Hematopoietic multipotent progenitor cell (in vitro differentiated cells): ENCODE measurements at regions not wholly inside any gene's neighbourhood (a gene's known extent, or its start where the extent isn't known, plus 50 kb on each side); places are given as distances from the start of the nearest gene placed in this dataset.

ENCODE experiments used
- DNase-seq, 3 donors: peaks; one replicate each; pipeline ENCODE4 v3.0.0-alpha.2; 2011 to 2015; ENCODE audit warnings: low read depth in 2 of 3, low spot score in 2 of 3

DNA sequence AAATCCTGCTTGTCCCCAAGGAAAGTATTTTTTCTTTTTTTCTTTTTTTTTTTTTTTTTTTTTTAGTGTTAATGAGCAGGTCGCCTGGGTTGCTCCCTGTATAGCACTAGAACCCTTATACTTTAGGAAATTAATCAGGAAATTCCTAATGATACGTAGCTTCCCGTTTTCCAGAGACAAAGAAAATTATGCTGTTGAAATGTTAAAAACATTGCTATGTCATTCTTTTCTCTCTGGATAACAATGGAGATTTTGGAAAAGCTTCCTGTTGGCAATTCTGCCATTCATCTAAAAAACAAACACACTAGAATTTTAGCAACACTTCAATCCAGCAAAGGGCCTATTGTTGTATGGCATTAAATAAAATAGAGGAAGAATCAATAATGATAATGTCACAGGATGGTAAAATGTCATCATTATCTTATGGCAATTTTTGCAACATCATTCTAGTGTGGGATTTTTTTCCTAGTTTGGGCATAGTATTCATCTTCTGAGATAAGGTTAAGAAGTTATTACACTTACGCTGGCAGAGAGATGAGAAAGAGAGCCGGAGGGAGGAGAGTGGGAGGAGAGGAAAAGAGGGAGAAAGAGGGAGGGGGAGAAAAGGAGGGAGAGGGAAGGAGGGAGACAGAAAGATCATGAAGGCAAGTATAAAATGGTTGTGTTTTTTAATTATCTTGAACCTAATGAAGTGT is 315.8 kb upstream of the PDE4D start:
- DNase-seq: no peak

DNA sequence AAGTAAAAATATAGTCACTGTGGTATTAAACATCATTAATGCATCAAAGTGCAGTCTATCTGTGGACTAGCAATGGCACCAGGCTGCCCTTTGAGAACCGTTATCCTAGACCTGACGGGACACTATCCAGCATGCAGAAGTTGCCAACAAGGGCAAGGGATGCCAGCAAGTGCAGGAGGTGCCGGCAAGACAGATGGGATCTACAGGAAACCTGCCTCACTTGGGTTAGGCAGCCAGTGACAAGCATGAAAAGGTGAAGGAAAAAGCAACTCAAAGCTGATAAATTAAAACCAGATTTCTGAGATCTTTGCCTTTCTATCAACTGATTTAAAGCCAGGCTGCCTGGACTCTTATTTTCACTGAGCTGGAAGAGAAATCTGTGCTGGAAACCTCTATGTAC is 315.2 kb upstream of the PDE4D start:
- DNase-seq: no peak

DNA sequence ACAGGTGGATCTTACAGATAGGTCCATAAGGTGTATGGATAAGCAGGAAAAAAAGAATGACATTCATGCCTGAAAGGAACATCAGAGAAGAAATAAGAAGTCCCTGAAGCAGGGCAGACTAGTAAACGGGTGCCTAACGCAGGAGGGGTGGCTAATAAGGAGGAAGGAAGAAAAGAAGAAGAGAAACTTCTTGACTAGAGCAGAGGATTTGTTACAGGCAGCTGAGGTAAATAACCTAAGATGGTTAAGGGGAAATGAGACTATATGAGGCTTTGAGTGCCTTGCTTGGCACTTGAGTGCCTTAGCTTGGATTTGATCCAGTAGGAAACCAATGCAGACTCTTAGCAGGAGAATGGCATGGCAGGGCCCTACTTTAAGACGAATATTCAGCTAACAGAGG is 313.5 kb upstream of the PDE4D start:
- no peak for DNase-seq

DNA sequence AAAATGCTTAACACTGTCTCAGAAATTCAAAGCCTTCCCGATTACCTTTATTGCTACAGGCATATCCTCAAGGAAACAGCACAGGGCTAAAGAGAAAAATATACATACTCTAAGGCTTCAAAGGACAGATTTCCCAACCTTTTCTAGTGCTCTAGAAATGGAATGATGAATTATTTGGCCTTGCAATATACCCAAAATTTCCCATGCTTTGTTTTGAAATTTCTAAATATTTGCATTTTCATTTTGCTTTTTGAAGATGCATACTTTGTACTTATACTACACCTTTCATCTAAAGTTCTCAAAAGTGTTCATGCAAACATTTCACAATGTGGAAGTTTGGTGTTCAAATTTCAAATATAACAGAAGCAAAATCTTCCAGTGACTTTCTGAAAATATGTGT is 312.7 kb upstream of the PDE4D start:
- DNase-seq: no peak

DNA sequence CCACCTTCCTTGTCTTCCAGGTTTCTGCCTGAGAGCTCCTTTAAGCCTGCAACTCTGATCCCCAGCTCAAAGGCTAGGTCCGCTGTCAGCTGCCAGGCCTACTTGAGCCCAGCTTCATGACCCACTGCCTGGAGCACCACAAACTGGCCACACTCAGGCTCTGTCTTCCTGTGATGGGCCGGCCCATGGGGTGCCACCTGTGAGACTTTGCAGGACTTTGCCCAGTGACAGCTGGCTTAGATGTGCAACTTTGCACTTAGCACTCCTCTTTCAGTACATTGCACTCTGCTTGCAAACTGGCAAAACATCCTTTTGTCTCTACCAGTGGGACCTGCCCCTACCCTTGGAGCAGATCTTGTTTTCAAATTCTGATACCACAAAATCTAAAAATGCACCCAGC is 311.5 kb upstream of the PDE4D start:
- DNase-seq: no peak

DNA sequence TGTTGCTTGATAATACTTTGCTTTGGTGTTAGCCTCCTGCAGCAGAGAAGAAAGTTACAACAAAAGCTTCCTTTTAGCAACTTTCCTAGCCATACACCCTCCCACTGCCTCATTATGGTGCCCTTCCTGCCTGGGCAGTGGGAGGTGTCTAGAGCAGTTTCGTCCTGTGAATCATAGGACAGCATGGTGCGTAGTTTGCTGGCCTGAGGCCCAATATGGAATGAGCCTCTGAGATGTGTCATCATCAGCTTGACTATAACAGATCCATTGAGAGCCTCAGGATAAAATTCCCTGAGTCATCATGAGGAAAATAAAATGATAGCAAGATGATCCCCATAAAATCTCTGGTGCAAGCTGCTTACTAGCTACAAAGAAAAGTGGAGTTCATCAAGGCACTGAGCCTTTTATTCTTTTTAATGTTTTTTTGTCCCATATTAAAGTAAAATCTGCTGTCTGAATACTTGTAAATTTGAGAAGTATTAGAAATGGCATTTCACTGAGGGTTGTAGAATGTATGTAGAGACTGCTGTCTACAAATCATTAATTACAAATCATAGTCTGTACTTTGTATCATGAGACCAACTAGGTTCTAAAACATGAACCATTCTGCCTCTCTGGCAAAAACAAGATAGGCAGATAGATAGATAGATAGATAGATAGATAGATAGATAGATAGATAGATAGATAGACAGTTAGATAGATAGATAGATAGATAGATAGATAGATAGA is 303.0 kb upstream of the PDE4D start:
- no peak for DNase-seq

DNA sequence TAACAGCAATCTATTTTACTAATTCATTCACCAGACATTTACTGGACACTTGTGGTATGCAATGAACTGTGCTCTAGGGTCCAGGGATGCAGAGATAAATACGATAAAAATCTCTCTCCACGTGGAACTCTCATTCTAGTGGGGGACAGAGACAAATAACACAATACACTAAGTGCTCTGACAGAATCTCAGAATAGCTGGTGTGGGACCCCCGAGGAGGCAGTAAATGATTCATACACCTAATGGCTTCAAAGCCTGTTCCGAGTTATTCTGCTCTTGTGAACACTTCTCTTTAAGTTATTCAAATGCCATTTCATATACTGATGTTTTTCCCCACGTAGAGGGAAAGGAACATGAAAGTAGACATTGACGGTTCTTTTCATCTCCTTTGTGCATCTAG is 302.0 kb upstream of the PDE4D start:
- no peak for DNase-seq

DNA sequence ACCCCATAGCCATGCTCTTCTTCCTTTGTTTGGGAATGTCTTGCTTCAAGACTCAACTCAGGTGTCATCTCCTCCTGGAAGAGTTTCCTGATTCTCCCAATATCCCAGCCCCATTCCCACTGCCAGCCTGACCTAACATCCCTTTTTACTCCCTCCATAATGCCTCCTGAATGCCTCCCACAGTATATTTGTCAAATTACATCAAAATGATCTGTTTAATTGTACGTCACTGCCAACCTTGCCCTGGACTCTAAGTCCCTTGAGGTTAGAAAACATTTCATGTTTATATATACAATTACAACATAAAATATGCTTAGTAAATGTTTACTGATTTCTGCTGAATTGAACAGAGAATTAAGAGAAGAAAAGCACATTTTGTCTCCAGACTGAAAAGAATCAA is 301.6 kb upstream of the PDE4D start:
- DNase-seq: no peak

DNA sequence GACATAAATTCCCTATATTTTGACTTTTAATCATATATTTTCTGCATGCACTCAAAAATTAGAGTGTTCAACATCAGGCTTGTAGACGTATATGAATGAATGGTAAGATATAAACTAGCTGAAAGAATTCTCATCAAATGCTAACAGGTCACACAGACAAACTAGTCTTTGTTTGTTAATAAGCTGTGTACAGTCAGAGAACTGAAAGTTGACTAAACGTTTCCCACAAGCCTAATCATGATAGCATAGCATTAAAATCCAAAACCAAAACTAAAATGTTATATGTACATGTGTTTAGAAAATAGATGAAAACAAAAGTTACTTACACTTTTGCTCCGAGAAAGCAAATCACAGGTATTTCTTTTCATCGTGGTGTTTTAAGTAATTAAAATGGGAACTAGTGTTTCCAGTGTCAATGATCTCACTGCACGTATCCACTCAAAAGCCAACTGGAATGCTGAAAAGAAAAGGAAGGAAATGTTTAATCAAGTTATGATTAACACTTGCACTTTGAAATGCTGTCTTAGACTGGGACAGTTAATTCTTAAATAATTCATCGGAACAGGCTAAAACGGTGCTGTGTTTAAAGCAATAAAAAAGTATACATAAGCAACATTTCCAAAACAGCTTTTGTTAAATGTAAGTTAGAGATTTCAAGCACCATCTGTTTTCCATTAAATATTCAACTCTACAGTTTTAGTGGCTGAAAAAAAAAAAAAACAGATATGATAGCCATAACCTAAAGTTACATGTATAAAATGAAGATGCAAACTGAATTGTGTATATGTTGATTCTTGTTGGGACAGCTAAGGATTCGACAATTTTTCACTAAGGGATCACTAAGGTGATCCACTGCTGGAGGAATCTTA is 291.9 kb upstream of the PDE4D start:
- no peak for DNase-seq

DNA sequence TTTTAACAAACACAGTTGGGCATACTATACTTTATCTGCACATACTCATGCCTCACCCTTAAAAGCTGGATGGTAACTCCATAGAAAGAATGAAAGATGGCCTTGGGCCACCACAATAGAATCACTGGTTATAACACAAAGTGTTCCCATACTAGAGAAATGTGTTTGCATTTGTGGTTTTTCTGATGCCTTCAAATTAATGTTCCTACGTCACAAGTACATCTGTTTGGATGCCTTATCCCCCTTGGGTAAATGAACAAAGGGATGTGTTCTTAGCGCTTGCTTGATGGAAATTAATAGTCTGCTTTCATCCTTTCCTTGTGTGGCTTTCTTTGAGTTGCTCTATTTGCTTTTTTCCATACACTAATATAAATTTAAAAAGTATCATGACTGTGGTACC is 291.1 kb upstream of the PDE4D start:
- no peak for DNase-seq

DNA sequence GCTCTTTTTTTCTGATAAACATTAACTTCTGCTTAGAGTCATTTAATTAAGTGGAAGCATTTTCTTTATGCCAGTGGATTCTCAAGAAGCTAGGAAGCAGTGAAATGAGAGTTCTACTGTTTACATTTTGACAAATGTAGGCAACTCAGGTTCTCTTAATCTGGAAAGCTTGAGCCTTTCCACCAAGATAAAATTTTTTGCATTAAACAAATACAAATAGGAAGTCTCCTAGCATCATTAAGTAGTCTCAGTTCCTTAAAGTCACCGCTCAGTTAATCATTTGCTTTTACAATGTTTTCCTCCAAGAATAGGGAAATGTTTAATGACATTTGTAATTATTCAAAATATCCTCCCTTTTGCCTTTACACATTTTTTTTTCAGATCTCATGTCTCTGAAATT is 290.4 kb upstream of the PDE4D start:
- DNase-seq: no peak

DNA sequence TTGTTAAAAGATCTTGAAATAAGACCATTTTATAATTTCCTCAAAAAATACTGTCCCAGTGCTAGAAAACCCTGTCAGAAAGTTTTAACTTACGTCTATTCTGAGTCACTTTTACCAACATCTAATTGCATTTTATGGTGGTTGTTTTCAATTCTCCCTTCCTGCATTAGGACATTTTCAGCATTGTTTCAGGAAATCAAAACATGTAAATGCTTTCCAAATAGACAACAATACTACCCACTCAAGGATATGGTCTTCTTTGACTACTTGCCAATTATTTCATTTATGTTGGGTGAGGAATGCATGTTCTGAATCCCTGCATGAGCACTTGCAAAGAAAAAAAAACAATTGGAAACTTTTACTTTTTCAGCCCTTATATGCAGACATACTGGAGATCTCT is 284.6 kb upstream of the PDE4D start:
- no peak for DNase-seq

DNA sequence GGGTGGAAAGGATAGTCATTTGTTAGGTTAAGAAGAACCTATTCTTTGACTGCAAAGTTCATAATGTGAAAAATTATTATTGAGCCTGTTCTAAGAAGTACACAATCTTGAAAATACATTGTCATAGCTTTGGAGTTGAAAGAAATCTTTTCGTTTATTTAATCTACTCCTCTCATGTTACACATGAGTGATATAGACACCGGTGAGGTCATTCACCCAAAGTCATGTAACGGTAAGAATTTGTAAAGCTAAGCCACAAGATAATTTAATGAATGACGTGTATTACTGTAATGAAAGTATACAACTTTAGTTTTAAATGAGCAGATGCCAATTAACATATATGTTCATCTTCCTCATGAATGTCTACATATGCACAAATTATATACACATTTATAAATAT is 284.1 kb upstream of the PDE4D start:
- no peak for DNase-seq

DNA sequence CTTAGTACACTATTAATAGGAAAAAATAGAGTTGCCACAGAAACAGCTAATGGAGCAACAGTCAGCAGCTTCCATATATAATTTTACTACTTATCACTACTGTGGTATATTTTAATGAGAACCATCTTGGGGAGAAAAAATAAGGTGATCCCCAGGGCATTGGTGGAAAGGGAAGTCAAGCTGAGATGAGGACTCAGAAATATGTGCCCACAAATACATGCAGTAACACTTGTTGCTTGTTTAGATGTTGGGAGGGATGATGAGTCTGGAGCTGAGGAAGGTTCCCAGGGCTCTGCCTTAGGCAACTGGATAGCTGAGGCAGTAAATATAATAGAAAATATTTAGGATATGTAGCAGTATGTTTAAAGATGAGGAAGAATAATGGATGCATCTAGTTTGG is 280.1 kb upstream of the PDE4D start:
- no peak for DNase-seq

DNA sequence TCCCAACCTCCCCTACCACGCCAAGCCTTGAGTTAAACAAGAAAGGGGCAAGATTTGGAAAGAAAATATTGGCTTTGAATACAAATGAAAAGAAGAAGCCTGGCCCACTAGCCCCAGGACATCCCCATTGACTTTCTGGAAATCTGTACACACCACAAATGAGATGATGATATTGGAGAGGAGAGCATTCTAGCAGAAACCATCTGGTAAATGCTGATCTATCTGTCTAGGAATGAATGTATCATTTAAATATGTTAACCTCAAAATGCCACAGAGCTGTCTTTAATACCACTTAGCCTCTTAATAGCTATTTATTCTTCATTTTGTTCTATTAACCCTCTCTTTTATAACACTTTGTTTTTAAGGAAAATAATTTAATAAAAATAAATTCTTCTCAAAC is 270.2 kb upstream of the PDE4D start:
- no peak for DNase-seq

DNA sequence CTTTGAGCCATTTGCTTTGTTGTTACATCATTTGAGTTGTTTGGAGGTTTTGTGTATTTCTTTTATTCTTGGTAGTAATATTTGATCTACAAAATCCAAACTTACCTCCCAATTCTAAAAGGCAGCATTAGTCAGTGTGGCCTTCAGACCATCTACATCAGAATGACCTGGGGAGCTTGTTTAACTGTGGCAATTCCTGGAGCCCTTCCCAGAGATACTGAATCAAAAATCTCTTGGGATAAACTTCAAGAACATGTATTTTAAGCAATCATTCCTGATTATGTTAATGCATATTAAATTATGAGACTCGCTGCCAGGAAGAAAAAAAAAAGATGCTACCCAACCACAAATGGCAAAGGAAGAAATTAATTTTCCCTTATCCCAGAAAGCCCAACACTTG is 268.9 kb upstream of the PDE4D start:
- DNase-seq: no peak

DNA sequence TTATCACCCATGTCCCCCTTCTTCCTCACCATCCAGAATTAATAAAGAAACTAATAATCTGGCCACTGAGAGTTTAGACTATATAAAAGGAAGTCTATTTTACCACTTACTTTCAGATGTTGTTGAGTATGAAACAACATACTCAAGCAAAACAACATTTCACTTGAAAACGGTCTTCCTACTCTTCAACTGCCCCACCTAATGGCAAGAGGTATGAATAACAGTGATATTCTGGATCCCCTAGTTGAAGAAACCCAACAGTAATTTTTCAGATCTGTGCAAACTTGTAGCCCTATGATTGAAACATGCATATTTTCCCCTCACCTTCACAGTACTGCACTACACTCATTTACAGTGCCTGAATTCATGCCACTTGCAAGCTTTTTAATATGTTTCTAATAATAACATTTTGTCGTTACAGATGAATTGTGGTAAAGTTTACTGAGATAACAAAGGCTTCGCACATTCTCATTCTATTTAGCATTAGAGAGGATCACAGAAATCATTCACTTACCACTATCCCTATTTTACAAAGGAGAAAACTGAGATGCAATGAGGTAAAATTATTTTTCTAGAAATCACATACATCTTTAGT is 267.9 kb upstream of the PDE4D start:
- peak in 2 of 3 donors; percentile 10 to 54 for DNase-seq

DNA sequence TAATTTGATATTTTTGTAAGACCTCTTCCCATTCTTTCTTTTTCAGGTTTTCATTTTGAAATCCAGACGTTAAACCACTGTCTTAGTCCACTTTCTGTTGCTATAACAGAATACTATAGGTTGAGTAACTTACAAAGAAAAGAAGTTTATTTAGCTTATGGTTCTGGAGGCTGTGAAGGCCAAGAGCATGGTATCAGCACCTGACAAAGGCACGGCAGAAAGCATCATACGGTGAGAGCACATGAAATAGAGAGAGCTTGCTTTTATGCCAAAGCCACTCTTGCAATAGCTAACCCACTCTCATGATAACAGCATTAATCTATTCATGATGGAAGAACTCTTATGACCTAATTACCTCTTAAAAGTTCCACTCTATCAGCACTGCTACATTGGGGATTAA is 255.6 kb upstream of the PDE4D start:
- no peak for DNase-seq

DNA sequence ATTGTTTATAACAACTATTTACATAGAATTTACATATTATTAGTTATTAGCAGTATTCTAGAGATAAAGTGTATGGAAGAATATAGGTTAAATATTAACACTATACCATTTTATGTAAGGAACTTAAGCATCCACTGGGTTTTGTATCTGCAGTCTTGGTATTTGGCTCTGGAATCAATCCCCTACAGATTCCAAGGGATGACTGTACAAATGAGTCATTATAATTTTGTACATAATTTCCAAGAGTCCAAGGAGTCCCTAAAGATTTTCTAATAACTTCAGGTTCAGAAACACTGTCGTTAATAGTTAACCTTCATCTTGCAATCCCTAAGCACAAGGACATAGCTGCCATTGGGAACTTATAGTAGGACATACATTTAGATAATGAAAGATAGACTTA is 254.8 kb upstream of the PDE4D start:
- DNase-seq: no peak

DNA sequence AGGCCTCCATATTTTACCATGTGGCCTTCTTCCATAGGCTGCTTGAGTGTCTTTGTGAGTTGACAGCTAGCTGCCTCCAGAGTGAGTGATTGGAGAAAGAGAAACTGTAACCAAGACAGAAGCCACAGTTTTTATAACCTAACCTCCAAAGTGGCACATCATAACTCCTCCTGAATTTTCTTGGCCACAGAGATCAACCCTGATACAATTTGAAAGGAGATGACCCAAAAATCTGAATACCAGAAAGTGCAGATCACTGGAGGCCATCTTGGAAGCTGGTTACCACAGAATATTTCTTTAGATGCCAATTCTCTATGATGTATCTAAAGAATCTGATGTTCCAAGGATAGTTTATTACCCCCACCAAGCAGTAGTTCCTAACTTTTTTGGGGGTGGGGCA is 254.3 kb upstream of the PDE4D start:
- DNase-seq: no peak

DNA sequence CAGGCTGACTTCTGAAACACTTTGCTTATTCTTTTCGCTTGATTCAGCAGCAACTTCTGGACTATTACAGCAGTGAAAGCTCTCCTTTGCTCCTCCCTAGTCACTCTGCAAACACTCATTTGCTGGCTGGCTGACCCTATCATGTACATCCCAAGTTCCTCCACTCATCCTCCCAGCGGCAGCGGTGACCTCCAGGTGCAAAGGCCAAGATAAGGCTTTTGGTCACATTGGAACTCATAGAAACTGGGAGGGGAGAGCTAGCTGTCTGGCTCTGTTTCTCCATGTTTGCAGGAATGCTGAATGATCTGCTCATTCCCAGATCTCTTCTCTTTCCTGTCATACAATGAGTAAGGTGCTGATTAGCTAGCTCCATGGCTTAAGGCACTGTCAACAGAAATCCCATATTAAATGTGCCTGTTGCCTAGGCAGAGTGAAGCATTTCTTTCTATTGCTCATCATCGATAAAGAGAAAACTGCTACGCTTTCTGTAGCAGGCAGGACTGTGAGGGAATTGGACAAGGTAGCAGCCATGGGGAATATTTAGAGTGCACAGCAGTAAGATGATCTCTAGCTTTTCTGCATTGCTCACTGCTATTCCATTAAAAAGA is 250.5 kb upstream of the PDE4D start:
- DNase-seq: no peak
